Stromal cell of bone marrow (primary cell): ENCODE measurements at regions not wholly inside any gene's neighbourhood (a gene's known extent, or its start where the extent isn't known, plus 50 kb on each side); places are given as distances from the start of the nearest gene placed in this dataset.
"Not testable (repeated sequence)": the region's sequence is repeated elsewhere in the genome, so short reads cannot be mapped to it uniquely, and the experiment has no call there.

Experiments
- DNase-seq: peaks from one replicate; pipeline ENCODE4 v3.0.0-alpha.2; 2012; ENCODE audit warnings: low read depth

- not testable (repeated sequence) for DNase-seq
Measured at GRCh38 chr16:29328528-29328927, 78.0 kb downstream of the NPIPB11 start.

- DNase-seq: not testable (repeated sequence)
Measured at GRCh38 chr16:29327631-29328408, 78.7 kb downstream of the NPIPB11 start.

- DNase-seq: not testable (repeated sequence)
Measured at GRCh38 chr16:29326164-29327125, 80.1 kb downstream of the NPIPB11 start.

GRCh38 chr16:29323725-29324124, 82.8 kb downstream of the NPIPB11 start:
- not testable (repeated sequence) for DNase-seq

- no peak for DNase-seq
Measured at GRCh38 chr16:29321585-29321984, 84.9 kb downstream of the NPIPB11 start.

- no peak for DNase-seq
Measured at GRCh38 chr16:29321000-29321393, 85.5 kb downstream of the NPIPB11 start.

- no peak for DNase-seq
Measured at GRCh38 chr16:29320274-29320999, 86.1 kb downstream of the NPIPB11 start.

GRCh38 chr16:29319726-29320125, 86.8 kb downstream of the NPIPB11 start:
- no peak for DNase-seq

- DNase-seq: peak; percentile 68
Measured at GRCh38 chr16:29318561-29318968, 87.9 kb downstream of the NPIPB11 start.

- DNase-seq: no peak
Measured at GRCh38 chr16:29318037-29318436, 88.5 kb downstream of the NPIPB11 start.

- no peak for DNase-seq
Measured at GRCh38 chr16:29317269-29317668, 89.2 kb downstream of the NPIPB11 start.

- no peak for DNase-seq
Measured at GRCh38 chr16:29316761-29317183, 89.7 kb downstream of the NPIPB11 start.

- DNase-seq: no peak
Measured at GRCh38 chr16:29315916-29316517, 90.5 kb downstream of the NPIPB11 start.

GRCh38 chr16:29315046-29315445, 91.5 kb downstream of the NPIPB11 start:
- DNase-seq: peak; percentile 21

GRCh38 chr16:29314292-29314934, 92.1 kb downstream of the NPIPB11 start:
- DNase-seq: no peak

- no peak for DNase-seq
Measured at GRCh38 chr16:29313559-29314048, 92.9 kb downstream of the NPIPB11 start.

GRCh38 chr16:29312835-29313558, 93.5 kb downstream of the NPIPB11 start:
- DNase-seq: no peak

GRCh38 chr16:29312345-29312675, 94.2 kb downstream of the NPIPB11 start:
- DNase-seq: not testable (repeated sequence)

- no peak for DNase-seq
Measured at GRCh38 chr16:29311461-29312344, 94.8 kb downstream of the NPIPB11 start.
